A549 (cell line): ENCODE measurements at regions not wholly inside any gene's neighbourhood (a gene's known extent, or its start where the extent isn't known, plus 50 kb on each side); places are given as distances from the start of the nearest gene placed in this dataset.

ENCODE experiments used
- ATAC-seq, 2 experiments: fragments of 200-7000 bp in 1 of 2; fragments of >200 bp in 1 of 2; cut with Nextera tagmentation in 1 of 2; cut with Tn5 transposase in 1 of 2; 3 replicates each; pipeline versions ENCODE4 v1.8.0 to v1.9.1; 2018 to 2020; ENCODE audit warnings: mild to moderate bottlenecking in 1 of 2, moderate library complexity in 1 of 2
- CTCF ChIA-PET: fragments of 300-600 bp; sonication (Branson Sonifier 250); formaldehyde crosslinking; extraction: SDS; loops from one replicate; lab custom pipeline; 2021; ENCODE audit warnings: antibody characterized with exemption, inconsistent platforms; lab: Yijun Ruan, JAX
- POLR2A ChIA-PET: fragments of 350-600 bp; formaldehyde crosslinking; extraction: SDS; loops from one replicate; lab custom pipeline; 2021; ENCODE audit warnings: antibody characterized with exemption, inconsistent platforms; lab: Yijun Ruan, JAX
- DNase-seq, 2 experiments: peaks; one replicate each; pipeline versions ENCODE4 v3.0.0 to v3.0.0-alpha.2; 2011 to 2016; ENCODE audit warnings: low read depth in 1 of 2, low spot score in 1 of 2
- FAIRE-seq: peaks from 2 replicates; lab custom pipeline; 2011; peaks lifted over from hg19 to GRCh38; lab: Jason Lieb, UNC
- H3K27ac ChIP-seq, 2 experiments: fragments of >200 bp; sonication (Bioruptor Twin); formaldehyde crosslinking; 3 replicates each; pipeline ENCODE4 v1.5.1; 2016 to 2017
- H3K4me1 ChIP-seq: fragments of >200 bp; sonication (Bioruptor Twin); formaldehyde crosslinking; 3 replicates; pipeline ENCODE4 v1.6.1; 2016
- H3K4me2 ChIP-seq: fragments of >200 bp; sonication (Bioruptor Twin); formaldehyde crosslinking; 3 replicates; pipeline ENCODE4 v1.6.1; 2016
- H3K4me3 ChIP-seq: fragments of >200 bp; sonication (Bioruptor Twin); formaldehyde crosslinking; 3 replicates; pipeline ENCODE4 v1.5.1; 2016
- H3K9me3 ChIP-seq: fragments of >200 bp; sonication (Bioruptor Twin); formaldehyde crosslinking; 3 replicates; pipeline ENCODE4 v1.6.1; 2016
- BHLHE40 ChIP-seq: IDR thresholded peaks from 2 replicates; pipeline ENCODE4 v1.6.1; 2012; ENCODE audit warnings: low read depth, low read length, inconsistent platforms
- CBX8 ChIP-seq: fragments of 200-600 bp; sonication (generic); IDR thresholded peaks from 2 replicates; pipeline ENCODE4 v1.6.1; 2016
- EHMT2 ChIP-seq: fragments of 200-600 bp; sonication (generic); IDR thresholded peaks from 2 replicates; pipeline ENCODE4 v1.6.1; 2016; ENCODE audit warnings: antibody characterized with exemption, low read depth, mild to moderate bottlenecking, moderate library complexity
- GATA3 ChIP-seq: IDR thresholded peaks from 2 replicates; pipeline ENCODE4 v1.6.1; 2012; ENCODE audit warnings: borderline replicate concordance
- HDAC2 ChIP-seq: fragments of 200-600 bp; sonication (generic); IDR thresholded peaks from 2 replicates; pipeline ENCODE4 v1.6.1; 2016
- HES2 ChIP-seq: fragments of >200 bp; sonication (Bioruptor Twin); formaldehyde crosslinking; IDR thresholded peaks from 2 replicates; pipeline ENCODE4 v1.6.1; 2016
- HMGXB4 ChIP-seq: fragments of 250-450 bp; sonication (Bioruptor Pico); IDR thresholded peaks from 2 replicates; pipeline ENCODE4 v1.5.0; 2021; ENCODE audit warnings: mild to moderate bottlenecking, moderate library complexity, borderline replicate concordance
- HOXB13 ChIP-seq: fragments of 250-450 bp; sonication (Bioruptor Pico); IDR thresholded peaks from 2 replicates; pipeline ENCODE4 v1.5.0; 2020; ENCODE audit warnings: low read depth, mild to moderate bottlenecking, moderate library complexity
- HOXB5 ChIP-seq: fragments of 250-450 bp; sonication (Bioruptor Pico); IDR thresholded peaks from 2 replicates; pipeline ENCODE4 v1.5.0; 2020; ENCODE audit warnings: mild to moderate bottlenecking, moderate library complexity
- JUN ChIP-seq, 2 experiments: fragments of >200 bp; sonication (Bioruptor Twin); formaldehyde crosslinking; IDR thresholded peaks; 2 replicates in 1 of 2; 3 replicates in 1 of 2; pipeline ENCODE4 v1.6.1; 2016 to 2017
- MAZ ChIP-seq: fragments of 150-350 bp; IDR thresholded peaks from 2 replicates; pipeline ENCODE4 v1.6.1; 2014; ENCODE audit warnings: antibody characterized with exemption, low read depth, low read length, borderline replicate concordance
- NPAS2 ChIP-seq: fragments of 250-450 bp; sonication (Bioruptor Pico); IDR thresholded peaks from 2 replicates; pipeline ENCODE4 v1.8.0; 2022; ENCODE audit warnings: mild to moderate bottlenecking, moderate library complexity, borderline replicate concordance
- NR3C1 ChIP-seq: fragments of >200 bp; sonication (Bioruptor Twin); formaldehyde crosslinking; IDR thresholded peaks from 3 replicates; pipeline ENCODE4 v1.6.1; 2017
- PHF8 ChIP-seq: fragments of 200-600 bp; sonication (generic); IDR thresholded peaks from 2 replicates; pipeline ENCODE4 v1.6.1; 2016; ENCODE audit warnings: low read depth, mild to moderate bottlenecking, antibody characterized with exemption, moderate library complexity, borderline replicate concordance
- RFX5 ChIP-seq: fragments of 450-650 bp; IDR thresholded peaks from 2 replicates; pipeline ENCODE4 v1.7.1; 2014; ENCODE audit warnings: antibody characterized with exemption, mild to moderate bottlenecking, moderate library complexity
- SREBF2 ChIP-seq: fragments of 450-650 bp; IDR thresholded peaks from 2 replicates; pipeline ENCODE4 v1.6.1; 2014; ENCODE audit warnings: mild to moderate bottlenecking, moderate library complexity
- TFCP2L1 ChIP-seq: fragments of 250-450 bp; sonication (Bioruptor Pico); IDR thresholded peaks from 2 replicates; pipeline ENCODE4 v1.5.0; 2021; ENCODE audit warnings: mild to moderate bottlenecking
- USF2 ChIP-seq: fragments of 450-650 bp; IDR thresholded peaks from 2 replicates; pipeline ENCODE4 v1.6.1; 2014; ENCODE audit warnings: antibody characterized with exemption
- ZFP36 ChIP-seq: fragments of 450-650 bp; IDR thresholded peaks from 2 replicates; pipeline ENCODE4 v1.6.1; 2014; ENCODE audit warnings: borderline replicate concordance; ENCODE audit not compliant: partially characterized antibody
- ZNF302 ChIP-seq: fragments of 250-450 bp; sonication (Bioruptor Pico); IDR thresholded peaks from 2 replicates; pipeline ENCODE4 v1.9.0; 2021; ENCODE audit warnings: inconsistent platforms, mild to moderate bottlenecking, moderate library complexity
- ZSCAN20 ChIP-seq: fragments of 250-450 bp; sonication (Bioruptor Pico); IDR thresholded peaks from 2 replicates; pipeline ENCODE4 v1.8.0; 2022; ENCODE audit warnings: mild to moderate bottlenecking, moderate library complexity
- WGBS: methylation state at CpG from one replicate; pipeline ENCODE4 v1.1.6; 2017; ENCODE audit errors: missing lambda C conversion rate; 5-methylcytosine and 5-hydroxymethylcytosine counted together
- TF ChIP-seq, protein P1 (sequence below): fragments of >200 bp; sonication (Bioruptor Twin); formaldehyde crosslinking; IDR thresholded peaks from 3 replicates; pipeline ENCODE4 v1.6.1; 2016
- TF ChIP-seq, protein P2 (sequence below): fragments of 250-450 bp; sonication (Bioruptor Pico); IDR thresholded peaks from 2 replicates; pipeline ENCODE4 v1.5.0; 2020; ENCODE audit warnings: low read depth, mild to moderate bottlenecking, moderate library complexity
- TF ChIP-seq, protein P3 (sequence below): IDR thresholded peaks from 2 replicates; pipeline ENCODE4 v1.6.1; 2012

DNA sequence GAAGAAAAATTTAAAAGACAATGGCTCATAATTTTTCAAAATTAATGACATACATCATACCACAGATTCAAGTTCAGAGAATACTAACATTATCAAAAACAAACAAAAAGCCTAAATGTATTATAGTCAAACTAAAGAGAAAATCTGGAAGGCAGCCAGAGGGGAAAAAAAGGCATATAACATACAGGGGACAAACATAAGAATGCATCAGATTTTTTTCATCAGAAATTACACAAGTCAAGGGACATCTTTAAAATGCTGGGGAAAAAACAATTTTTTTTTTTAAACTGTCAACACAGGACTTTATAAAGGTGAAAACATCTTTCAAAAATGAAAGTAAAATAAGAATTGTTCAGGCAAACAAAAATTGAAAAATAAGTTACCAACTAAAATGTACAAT is 478.4 kb upstream of the PLXNA2 start:
- no peak for TF ChIP-seq JUN (IDR thresholded peaks at IDR 0.05)
- TF ChIP-seq GATA3: no peak
- TF ChIP-seq, protein P1, sequence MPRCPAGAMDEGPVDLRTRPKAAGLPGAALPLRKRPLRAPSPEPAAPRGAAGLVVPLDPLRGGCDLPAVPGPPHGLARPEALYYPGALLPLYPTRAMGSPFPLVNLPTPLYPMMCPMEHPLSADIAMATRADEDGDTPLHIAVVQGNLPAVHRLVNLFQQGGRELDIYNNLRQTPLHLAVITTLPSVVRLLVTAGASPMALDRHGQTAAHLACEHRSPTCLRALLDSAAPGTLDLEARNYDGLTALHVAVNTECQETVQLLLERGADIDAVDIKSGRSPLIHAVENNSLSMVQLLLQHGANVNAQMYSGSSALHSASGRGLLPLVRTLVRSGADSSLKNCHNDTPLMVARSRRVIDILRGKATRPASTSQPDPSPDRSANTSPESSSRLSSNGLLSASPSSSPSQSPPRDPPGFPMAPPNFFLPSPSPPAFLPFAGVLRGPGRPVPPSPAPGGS: no peak
- TF ChIP-seq CBX8: no peak
- TF ChIP-seq NR3C1: no peak
- H3K27ac ChIP-seq: no peak overlapping the region
- POLR2A ChIA-PET: no interaction called here
- no peak for FAIRE-seq
- H3K9me3 ChIP-seq: peaks cover 6% of the 10 kb centered on the region; the same call in 2 of the 3 replicates
- no peak for ATAC-seq
- H3K4me1 ChIP-seq: no peaks in the 10 kb centered on the region
- H3K4me2 ChIP-seq: no peak overlapping the region
- H3K4me3 ChIP-seq: no peak overlapping the region
- CTCF ChIA-PET: no interaction called here
- no peak for DNase-seq

GRCh38 chr1:208724079-208724478 is 479.9 kb upstream of the PLXNA2 start:
- no peak overlapping the region for H3K4me2 ChIP-seq
- no peaks in the 10 kb centered on the region for H3K4me1 ChIP-seq
- TF ChIP-seq BHLHE40: no peak
- no peak for TF ChIP-seq NPAS2 (CRISPR knock-in tag)
- no peak for TF ChIP-seq TFCP2L1 (CRISPR knock-in tag)
- TF ChIP-seq ZFP36: no peak
- TF ChIP-seq, protein P2, sequence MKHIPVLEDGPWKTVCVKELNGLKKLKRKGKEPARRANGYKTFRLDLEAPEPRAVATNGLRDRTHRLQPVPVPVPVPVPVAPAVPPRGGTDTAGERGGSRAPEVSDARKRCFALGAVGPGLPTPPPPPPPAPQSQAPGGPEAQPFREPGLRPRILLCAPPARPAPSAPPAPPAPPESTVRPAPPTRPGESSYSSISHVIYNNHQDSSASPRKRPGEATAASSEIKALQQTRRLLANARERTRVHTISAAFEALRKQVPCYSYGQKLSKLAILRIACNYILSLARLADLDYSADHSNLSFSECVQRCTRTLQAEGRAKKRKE (CRISPR knock-in tag): no peak
- no peak for TF ChIP-seq PHF8
- H3K9me3 ChIP-seq: peaks cover 6% of the 10 kb centered on the region; the same call in 2 of the 3 replicates
- 3% methylated on average over 1 of the region's 1 CpG for WGBS
- DNase-seq: no peak
- no peak for ATAC-seq
- H3K4me3 ChIP-seq: no peak overlapping the region
- FAIRE-seq: no peak
- ChIA-PET POLR2A (no interaction called here), CTCF (no interaction called here)
- no peak overlapping the region for H3K27ac ChIP-seq

- Histone ChIP-seq H3K9me3 (no peaks in the 10 kb centered on the region), H3K4me3 (no peak overlapping the region)
- DNase-seq (no peak), FAIRE-seq (no peak)
- TF ChIP-seq HMGXB4 (CRISPR knock-in tag) (no peak), RFX5 (no peak)
- TF ChIP-seq, all 56 proteins: peak for 0
- H3K27ac ChIP-seq: no peak overlapping the region
- no peak for ATAC-seq
- CTCF ChIA-PET: no interaction called here
- H3K4me1 ChIP-seq: no peaks in the 10 kb centered on the region
- no peak overlapping the region for H3K4me2 ChIP-seq
- POLR2A ChIA-PET: no interaction called here
- WGBS: 81% methylated on average over 1 of the region's 1 CpG
Observed at GRCh38 chr1:208728815-208729214, 484.6 kb upstream of the PLXNA2 start.

DNA sequence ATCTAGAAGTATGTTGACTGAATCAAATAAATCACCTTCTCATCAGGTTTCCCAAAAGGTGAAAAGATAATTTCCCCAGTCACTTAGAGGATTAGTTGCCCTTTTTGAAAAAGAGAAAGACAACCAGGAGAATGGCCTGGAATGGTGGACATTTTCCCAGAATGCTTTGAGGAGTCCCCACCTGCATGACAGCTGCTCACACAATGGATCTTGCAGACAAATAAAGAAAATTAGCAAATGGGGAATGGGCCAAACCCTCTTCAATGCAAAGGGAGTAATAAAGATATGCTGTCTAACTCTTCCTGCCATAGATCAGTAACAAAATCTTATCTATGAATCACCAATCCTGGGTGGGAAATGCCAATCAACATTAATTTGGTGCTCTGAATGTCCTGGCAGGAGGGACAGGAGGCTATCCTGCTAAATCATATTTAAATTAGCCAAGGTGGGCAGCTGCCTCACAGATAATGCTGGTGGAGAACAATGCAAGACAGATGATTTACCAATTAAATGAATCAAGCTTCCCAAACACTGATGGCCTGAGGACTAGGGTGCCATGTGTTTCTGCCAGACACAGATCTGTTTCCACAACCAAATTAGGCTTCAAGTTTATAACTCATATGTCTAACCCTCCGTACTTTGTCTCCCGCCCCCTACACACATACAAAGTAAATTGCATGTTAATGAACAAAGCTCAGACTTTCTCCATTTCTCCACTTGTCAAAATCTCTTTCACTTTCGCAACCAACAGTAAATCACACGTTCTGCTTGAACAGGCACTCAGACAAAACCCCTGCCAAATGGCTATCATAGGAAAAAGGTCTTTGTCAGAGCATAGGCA is 488.0 kb upstream of the PLXNA2 start:
- TF ChIP-seq HDAC2: no peak
- TF ChIP-seq, protein P3, sequence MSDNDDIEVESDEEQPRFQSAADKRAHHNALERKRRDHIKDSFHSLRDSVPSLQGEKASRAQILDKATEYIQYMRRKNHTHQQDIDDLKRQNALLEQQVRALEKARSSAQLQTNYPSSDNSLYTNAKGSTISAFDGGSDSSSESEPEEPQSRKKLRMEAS: no peak
- TF ChIP-seq SREBF2: no peak
- TF ChIP-seq MAZ: no peak
- no peak for TF ChIP-seq RFX5
- no peak for TF ChIP-seq HES2
- TF ChIP-seq EHMT2: no peak
- TF ChIP-seq, protein P1: no peak
- no peak for TF ChIP-seq ZNF302 (CRISPR knock-in tag)
- TF ChIP-seq HOXB13 (CRISPR knock-in tag): no peak
- TF ChIP-seq ZSCAN20: no peak
- TF ChIP-seq GATA3: no peak
- TF ChIP-seq CBX8: no peak
- TF ChIP-seq USF2: no peak
- TF ChIP-seq HOXB5 (CRISPR knock-in tag): no peak
- DNase-seq (no peak), ATAC-seq (no peak), FAIRE-seq (no peak)
- Histone ChIP-seq H3K4me2 (no peak overlapping the region), H3K4me1 (no peaks in the 10 kb centered on the region), H3K4me3 (no peak overlapping the region), H3K9me3 (no peaks in the 10 kb centered on the region), H3K27ac (no peak overlapping the region)
- WGBS: under 1% methylated on average over 4 of the region's 4 CpGs
- POLR2A ChIA-PET: no interaction called here
- CTCF ChIA-PET: no interaction called here
